ENCODE measurements at regions not wholly inside any gene's neighbourhood (a gene's known extent, or its start where the extent isn't known, plus 50 kb on each side); places are given as distances from the start of the nearest gene placed in this dataset.

- Mint-ChIP-seq H3K27me3 (no peaks in the 10 kb centered on the region), H3K36me3 (no peaks in the 10 kb centered on the region), H3K9me3 (peaks cover 0 to 9% (median 3%) of the 10 kb centered on the region in 7 donors), H3K4me3 (no peak overlapping the region), H3K4me1 (no peaks in the 10 kb centered on the region), H3K27ac (no peak overlapping the region)
- DNase-seq (no peak), ATAC-seq (ENCODE audit: low read depth in 2 of 2) (no peak)
These were observed 717.6 kb upstream of the MAP3K7 start for GRCh38 chr6:91304521-91304920.

GRCh38 chr6:91303326-91303725, 716.5 kb upstream of the MAP3K7 start:
- DNase-seq (no peak), ATAC-seq (ENCODE audit: low read depth in 2 of 2) (no peak)
- no peaks in the 10 kb centered on the region for H3K27me3 Mint-ChIP-seq
- H3K4me3 Mint-ChIP-seq = no peak overlapping the region
- peaks cover 0 to 11% (median 3%) of the 10 kb centered on the region in 7 donors for H3K9me3 Mint-ChIP-seq
- no peak overlapping the region for H3K27ac Mint-ChIP-seq
- no peaks in the 10 kb centered on the region for H3K4me1 Mint-ChIP-seq
- no peaks in the 10 kb centered on the region for H3K36me3 Mint-ChIP-seq

DNA sequence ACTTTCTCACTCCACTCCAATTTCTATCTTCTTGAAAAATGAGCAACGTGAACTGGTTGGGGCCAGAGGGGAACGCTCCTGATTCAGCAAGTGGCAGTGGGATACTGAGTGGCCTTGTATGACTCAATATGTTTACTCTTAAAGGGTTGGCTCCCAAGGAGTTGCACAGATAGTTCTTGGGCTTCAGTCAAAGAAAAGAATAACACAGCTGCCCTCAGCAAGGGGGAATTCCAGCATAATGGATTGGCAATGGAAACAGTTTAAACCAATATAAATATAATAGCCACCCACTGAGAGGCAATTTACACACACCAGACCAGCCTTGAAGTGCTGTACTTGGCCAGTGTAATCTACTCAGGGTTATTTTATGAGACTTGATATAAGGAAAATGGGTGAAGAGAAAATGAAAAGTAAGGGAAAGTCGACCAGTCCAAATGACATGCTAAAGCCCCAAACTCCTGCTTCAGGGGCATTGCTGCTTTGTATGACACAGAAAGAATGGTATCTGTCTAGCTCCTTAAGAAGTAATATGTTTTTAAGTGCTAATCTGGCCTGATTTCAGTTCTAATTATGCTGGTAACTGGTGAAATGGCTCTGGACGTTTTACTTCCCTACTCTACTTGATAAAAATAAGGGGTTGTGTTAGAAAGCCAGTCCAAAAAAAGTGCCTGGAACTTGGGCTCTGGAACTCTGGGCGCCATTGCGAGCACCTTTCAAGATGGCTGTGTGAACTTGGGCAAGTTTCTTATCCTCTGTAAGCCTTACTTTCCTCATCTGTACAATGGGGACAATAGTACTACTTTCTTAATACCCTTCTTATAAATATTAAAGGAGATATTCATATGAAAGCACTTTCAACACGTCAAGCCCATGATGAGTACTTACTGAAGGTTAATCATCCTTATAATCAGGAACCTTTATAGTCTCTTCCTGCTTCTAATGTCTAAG, 712.9 kb upstream of the MAP3K7 start:
- Mint-ChIP-seq H3K27me3 (no peaks in the 10 kb centered on the region), H3K4me3 (no peak overlapping the region), H3K4me1 (no peaks in the 10 kb centered on the region), H3K27ac (no peak overlapping the region), H3K36me3 (no peaks in the 10 kb centered on the region), H3K9me3 (peaks cover 0 to 14% (median 6%) of the 10 kb centered on the region in 7 donors)
- DNase-seq (no peak), ATAC-seq (ENCODE audit: low read depth in 2 of 2) (no peak)

DNA sequence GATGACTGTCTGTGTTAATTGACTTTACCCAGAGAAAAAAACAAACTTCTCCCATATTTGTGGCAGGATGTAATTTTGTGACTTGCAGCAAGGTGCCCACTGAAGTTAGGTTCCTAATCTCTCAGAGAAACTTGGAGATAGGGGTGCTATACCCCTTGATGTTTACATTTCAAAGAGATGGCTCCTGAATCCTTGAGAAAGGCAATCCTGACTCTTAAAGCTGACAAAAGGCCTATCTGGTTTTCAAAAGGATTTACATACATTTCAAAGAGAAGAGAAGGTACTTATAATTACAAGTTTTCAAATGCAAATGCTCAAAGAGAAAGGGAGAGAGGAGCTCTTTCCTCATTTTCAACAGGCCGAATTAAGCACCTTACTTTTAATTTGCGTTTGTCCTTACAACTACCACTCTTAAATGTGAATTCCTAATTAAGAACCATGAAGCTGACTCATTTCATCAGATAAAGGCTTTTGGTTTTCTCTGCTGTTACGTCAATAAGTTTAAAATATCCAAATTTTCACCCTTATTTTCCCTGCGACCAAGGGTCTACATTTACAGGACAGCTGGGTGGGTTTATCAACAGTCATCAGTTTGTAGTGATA, 711.8 kb upstream of the MAP3K7 start:
- H3K9me3 Mint-ChIP-seq = peaks cover 0 to 14% (median 4%) of the 10 kb centered on the region in 7 donors
- no peaks in the 10 kb centered on the region for H3K4me1 Mint-ChIP-seq
- H3K27ac Mint-ChIP-seq = no peak overlapping the region
- ATAC-seq (ENCODE audit: low read depth in 2 of 2) (no peak), DNase-seq (no peak)
- no peak overlapping the region for H3K4me3 Mint-ChIP-seq
- H3K36me3 Mint-ChIP-seq = no peaks in the 10 kb centered on the region
- no peaks in the 10 kb centered on the region for H3K27me3 Mint-ChIP-seq

DNA sequence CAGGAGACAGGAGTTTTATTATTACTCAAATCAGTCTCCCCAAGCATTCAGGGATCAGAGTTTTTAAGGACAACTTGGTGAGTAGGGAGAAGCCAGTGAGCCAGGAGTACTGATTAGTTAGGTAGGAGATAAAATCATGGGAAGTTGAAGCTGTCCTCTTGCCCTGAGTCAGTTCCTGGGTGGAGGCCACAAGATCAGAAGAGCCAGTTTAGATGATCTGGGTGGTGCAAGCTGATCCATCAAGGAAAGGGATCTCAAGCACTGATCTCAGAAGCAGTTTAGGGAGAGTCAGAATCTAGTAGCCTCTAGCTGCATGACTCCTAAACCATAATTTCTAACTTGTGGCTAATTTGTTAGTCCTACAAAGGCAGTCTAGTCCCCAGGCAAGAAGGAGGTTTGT, 706.5 kb upstream of the MAP3K7 start:
- H3K4me3 Mint-ChIP-seq = no peak overlapping the region
- ATAC-seq (ENCODE audit: low read depth in 2 of 2) (no peak), DNase-seq (no peak)
- no peaks in the 10 kb centered on the region for H3K4me1 Mint-ChIP-seq
- H3K27me3 Mint-ChIP-seq = no peaks in the 10 kb centered on the region
- peaks cover 0 to 10% (median 4%) of the 10 kb centered on the region in 7 donors for H3K9me3 Mint-ChIP-seq
- no peak overlapping the region for H3K27ac Mint-ChIP-seq
- no peaks in the 10 kb centered on the region for H3K36me3 Mint-ChIP-seq

DNA sequence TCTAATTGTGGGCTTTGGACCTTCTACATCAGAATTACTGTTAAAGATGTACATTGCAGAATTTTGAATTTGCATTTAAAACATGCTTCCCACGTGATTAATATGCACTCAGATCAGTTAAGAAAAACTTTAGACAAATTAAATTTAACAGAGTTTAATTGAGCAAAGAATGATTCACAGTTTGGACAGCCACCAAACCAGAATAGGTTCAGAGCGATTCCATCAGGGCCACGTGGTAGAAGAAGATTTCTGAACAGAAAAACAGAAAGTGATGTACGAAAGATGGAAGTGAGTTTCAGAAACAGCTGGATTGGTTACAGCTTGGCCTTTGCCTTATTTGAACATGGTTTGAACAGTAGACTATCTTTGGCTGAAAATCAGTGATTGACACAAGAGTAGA, 704.2 kb upstream of the MAP3K7 start:
- Mint-ChIP-seq H3K4me1 (peaks cover 0 to 3% (median 0%) of the 10 kb centered on the region in 3 donors), H3K9me3 (peaks cover 0 to 10% (median 5%) of the 10 kb centered on the region in 7 donors), H3K27me3 (no peaks in the 10 kb centered on the region), H3K4me3 (no peak overlapping the region), H3K36me3 (no peaks in the 10 kb centered on the region), H3K27ac (peak overlapping the region in 1 of 6 donors; percentile 56)
- no peak for DNase-seq
- no peak for ATAC-seq (ENCODE audit: low read depth in 2 of 2)

- H3K27me3 Mint-ChIP-seq = no peaks in the 10 kb centered on the region
- no peak overlapping the region for H3K4me3 Mint-ChIP-seq
- peaks cover 0 to 9% (median 5%) of the 10 kb centered on the region in 7 donors for H3K9me3 Mint-ChIP-seq
- H3K27ac Mint-ChIP-seq = no peak overlapping the region
- peaks cover 0 to 3% (median 0%) of the 10 kb centered on the region in 3 donors for H3K4me1 Mint-ChIP-seq
- DNase-seq (no peak), ATAC-seq (ENCODE audit: low read depth in 2 of 2) (no peak)
- H3K36me3 Mint-ChIP-seq = no peaks in the 10 kb centered on the region
These were observed 701.9 kb upstream of the MAP3K7 start for GRCh38 chr6:91288741-91289140.

- peaks cover 0 to 14% (median 4%) of the 10 kb centered on the region in 7 donors for H3K9me3 Mint-ChIP-seq
- no peaks in the 10 kb centered on the region for H3K4me1 Mint-ChIP-seq
- H3K4me3 Mint-ChIP-seq = no peak overlapping the region
- ATAC-seq (ENCODE audit: low read depth in 2 of 2) (no peak), DNase-seq (no peak)
- H3K27me3 Mint-ChIP-seq = no peaks in the 10 kb centered on the region
- H3K36me3 Mint-ChIP-seq = no peaks in the 10 kb centered on the region
- H3K27ac Mint-ChIP-seq = no peak overlapping the region
These were observed 695.0 kb upstream of the MAP3K7 start for GRCh38 chr6:91281901-91282300.

DNA sequence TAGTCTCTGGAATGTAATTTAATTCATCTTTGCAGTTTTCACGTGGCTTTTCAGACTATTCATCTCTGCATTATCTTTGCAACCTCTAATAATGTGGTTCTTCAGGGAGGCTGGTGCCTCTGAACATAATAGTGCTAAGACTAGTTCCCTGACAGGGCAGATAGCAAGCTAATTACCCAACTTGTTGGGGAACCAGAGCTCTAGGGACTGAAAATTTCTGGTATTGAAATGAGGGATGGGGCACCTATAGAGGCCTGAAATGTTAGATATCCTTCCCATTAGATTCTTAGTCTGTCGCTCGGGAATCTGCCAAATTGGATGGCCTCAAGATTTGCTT, 693.6 kb upstream of the MAP3K7 start:
- Mint-ChIP-seq H3K27me3 (no peaks in the 10 kb centered on the region), H3K4me3 (no peak overlapping the region), H3K36me3 (no peaks in the 10 kb centered on the region), H3K9me3 (peaks cover 0 to 14% (median 4%) of the 10 kb centered on the region in 7 donors), H3K27ac (no peak overlapping the region), H3K4me1 (no peaks in the 10 kb centered on the region)
- DNase-seq (no peak), ATAC-seq (ENCODE audit: low read depth in 2 of 2) (no peak)

DNA sequence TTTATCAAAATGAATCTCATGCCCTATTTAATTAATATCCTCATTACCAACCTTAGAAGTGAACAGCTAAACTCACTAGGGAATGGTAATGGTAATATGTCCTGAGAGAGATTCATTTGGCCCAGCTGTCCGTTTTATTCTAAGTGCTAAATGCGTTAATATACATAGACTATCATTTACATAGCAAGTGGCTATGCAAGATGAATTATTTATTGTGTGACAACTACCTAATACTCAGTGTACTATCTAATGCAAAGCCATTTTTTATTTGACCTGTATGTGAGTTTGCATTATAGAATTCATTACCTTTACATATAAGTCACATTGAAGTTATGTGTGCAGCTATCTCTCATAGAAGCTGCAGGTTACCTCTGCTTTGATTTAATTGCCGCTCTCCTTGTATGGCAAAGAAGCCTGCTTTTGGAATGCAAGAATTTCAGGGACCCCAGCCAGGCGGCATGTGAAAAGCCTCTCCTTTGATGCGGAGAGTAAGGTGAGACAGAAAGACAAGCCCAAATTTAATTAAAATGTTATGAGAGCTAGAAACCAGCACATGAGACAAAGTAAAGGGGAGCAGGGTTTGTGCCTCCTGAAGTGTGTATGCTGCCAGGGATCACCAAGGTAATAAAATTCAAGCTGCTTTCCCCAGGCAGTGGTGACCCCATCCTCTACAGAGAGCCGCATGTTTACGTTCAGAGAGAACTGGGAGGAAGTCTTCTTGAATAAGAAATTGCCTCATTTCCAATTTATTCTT, 693.0 kb upstream of the MAP3K7 start:
- no peak overlapping the region for H3K4me3 Mint-ChIP-seq
- ATAC-seq (ENCODE audit: low read depth in 2 of 2) (no peak), DNase-seq (no peak)
- H3K9me3 Mint-ChIP-seq = peaks cover 0 to 14% (median 4%) of the 10 kb centered on the region in 7 donors
- H3K27ac Mint-ChIP-seq = no peak overlapping the region
- H3K4me1 Mint-ChIP-seq = no peaks in the 10 kb centered on the region
- H3K36me3 Mint-ChIP-seq = no peaks in the 10 kb centered on the region
- H3K27me3 Mint-ChIP-seq = no peaks in the 10 kb centered on the region

DNA sequence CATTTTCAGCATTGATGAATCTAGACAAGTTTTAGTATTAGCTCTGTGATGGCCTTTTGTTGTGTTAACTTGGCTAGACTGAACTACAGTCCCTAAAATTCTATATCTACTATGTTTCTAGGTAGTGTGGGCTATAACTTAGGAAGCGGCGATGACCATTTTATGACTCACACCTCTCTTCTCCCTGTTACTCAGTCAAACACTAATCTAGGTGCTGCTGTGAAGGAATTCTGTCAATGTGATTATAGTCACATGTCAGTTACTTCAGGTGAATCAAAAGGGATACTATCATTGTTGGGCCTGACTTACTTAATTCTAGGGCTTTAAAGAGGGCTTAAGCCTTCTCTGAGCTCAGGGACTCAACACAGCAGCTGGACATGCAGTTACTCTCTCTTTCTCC, 691.5 kb upstream of the MAP3K7 start:
- Mint-ChIP-seq H3K4me3 (no peak overlapping the region), H3K36me3 (no peaks in the 10 kb centered on the region), H3K27ac (no peak overlapping the region), H3K4me1 (no peaks in the 10 kb centered on the region), H3K9me3 (peaks cover 0 to 14% (median 5%) of the 10 kb centered on the region in 7 donors), H3K27me3 (no peaks in the 10 kb centered on the region)
- DNase-seq (no peak), ATAC-seq (ENCODE audit: low read depth in 2 of 2) (no peak)

DNA sequence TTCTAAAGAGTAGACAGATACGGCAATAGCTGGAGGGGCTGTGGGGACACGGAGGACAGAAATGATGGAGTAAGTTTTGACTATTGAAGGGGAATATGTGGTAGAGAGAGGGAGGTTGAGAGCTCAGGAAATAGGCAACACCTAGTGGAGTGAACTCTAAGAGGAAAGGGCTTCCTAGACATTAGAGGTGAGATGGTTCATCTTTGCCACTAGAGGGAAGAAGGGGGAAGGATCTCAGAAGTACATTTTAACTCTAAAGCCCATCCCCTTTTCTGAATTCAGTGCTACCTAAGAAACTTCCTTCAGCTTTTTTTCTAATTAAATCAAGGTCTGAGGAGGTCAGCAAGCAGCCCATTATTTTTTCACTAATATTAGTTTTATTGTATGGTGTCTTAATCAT, 689.4 kb upstream of the MAP3K7 start:
- no peak for DNase-seq
- H3K36me3 Mint-ChIP-seq = no peaks in the 10 kb centered on the region
- ATAC-seq (ENCODE audit: low read depth in 2 of 2) = no peak
- H3K27me3 Mint-ChIP-seq = no peaks in the 10 kb centered on the region
- H3K27ac Mint-ChIP-seq = no peak overlapping the region
- H3K4me1 Mint-ChIP-seq = no peaks in the 10 kb centered on the region
- H3K9me3 Mint-ChIP-seq = peaks cover 0 to 11% (median 2%) of the 10 kb centered on the region in 7 donors
- no peak overlapping the region for H3K4me3 Mint-ChIP-seq

DNA sequence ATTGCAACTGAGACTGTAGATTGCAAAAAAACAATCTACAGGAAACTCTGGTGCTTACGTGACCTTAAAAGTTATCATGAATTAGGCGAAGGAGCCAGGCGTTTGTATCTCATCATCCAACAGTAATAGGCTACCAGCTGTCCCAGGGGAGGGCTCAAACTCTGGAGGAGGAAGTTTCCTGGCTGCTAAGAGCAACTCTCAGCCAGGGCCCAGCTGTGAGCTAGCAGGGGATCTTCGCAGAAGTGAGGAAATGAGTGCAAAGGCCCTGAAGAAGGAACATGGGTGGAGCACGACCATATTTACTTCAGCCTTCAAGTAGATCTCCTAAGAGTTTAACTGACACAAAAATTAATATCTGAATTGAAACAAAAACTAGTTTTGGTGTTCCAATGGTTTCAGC, 686.9 kb upstream of the MAP3K7 start:
- no peak for ATAC-seq (ENCODE audit: low read depth in 2 of 2)
- no peaks in the 10 kb centered on the region for H3K27me3 Mint-ChIP-seq

More for the DNA sequence above, 686.9 kb upstream of the MAP3K7 start:
- Mint-ChIP-seq H3K9me3 (peaks cover 0 to 16% (median 5%) of the 10 kb centered on the region in 7 donors), H3K4me1 (no peaks in the 10 kb centered on the region), H3K27ac (no peak overlapping the region), H3K4me3 (no peak overlapping the region), H3K36me3 (no peaks in the 10 kb centered on the region)
- no peak for DNase-seq
